Panc1 (cell line): ENCODE measurements at regions not wholly inside any gene's neighbourhood (a gene's known extent, or its start where the extent isn't known, plus 50 kb on each side); places are given as distances from the start of the nearest gene placed in this dataset.

ENCODE experiments used
- CTCF ChIP-seq: fragments of 450-650 bp; IDR thresholded peaks from 2 replicates; pipeline ENCODE4 v1.5.1; 2017; ENCODE audit warnings: mild to moderate bottlenecking
- POLR2AphosphoS5 ChIP-seq: IDR thresholded peaks from 2 replicates; pipeline ENCODE4 v1.6.1; 2012; ENCODE audit warnings: mild to moderate bottlenecking, low read depth, low read length, moderate library complexity
- REST ChIP-seq, 2 experiments: IDR thresholded peaks; 2 replicates each; pipeline ENCODE4 v1.6.1; 2011 to 2012; ENCODE audit warnings: low read depth in 2 of 2, control low read depth in 1 of 2, low read length in 1 of 2, mild to moderate bottlenecking in 1 of 2, moderate library complexity in 1 of 2; ENCODE audit not compliant: insufficient read depth in 1 of 2
- SIN3A ChIP-seq: IDR thresholded peaks from 2 replicates; pipeline ENCODE4 v1.6.1; 2012; ENCODE audit warnings: low read depth, mild to moderate bottlenecking, low read length, moderate library complexity, borderline replicate concordance; ENCODE audit not compliant: insufficient read depth
- TCF7L2 ChIP-seq: IDR thresholded peaks from 2 replicates; pipeline ENCODE4 v1.6.1; 2011; ENCODE audit warnings: mild to moderate bottlenecking, low read depth, low read length, inconsistent platforms

DNA sequence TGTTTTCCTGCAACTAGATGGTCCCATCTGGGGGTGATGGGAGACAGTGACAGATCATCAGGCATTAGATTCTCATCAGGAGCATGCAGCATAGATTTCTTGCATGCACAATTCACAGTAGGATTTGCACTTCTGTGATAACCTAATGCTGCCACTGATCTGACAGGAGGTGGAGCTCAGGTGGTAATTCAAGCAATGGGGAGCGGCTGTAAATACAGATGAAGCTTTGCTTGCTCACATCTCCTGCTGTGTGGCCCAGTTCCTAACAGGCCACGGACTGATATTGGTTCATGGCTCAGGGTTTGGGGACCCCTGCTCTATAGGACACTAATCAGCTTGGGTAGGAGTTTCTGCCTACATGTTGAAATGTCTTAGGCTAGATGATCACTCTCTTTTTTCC lies 320.0 kb downstream of the PRDM2 start:
- TF ChIP-seq SIN3A = no peak
- no peak for TF ChIP-seq CTCF
- TF ChIP-seq REST (IDR thresholded peaks at IDR 0.05; ENCODE audit: insufficient read depth in 1 of 2, low read depth in 2 of 2, low read length in 1 of 2) = no peak
- TF ChIP-seq POLR2AphosphoS5 = no peak
- TF ChIP-seq TCF7L2 = no peak
